Lung (tissue), 11 donors: ENCODE measurements at regions not wholly inside any gene's neighbourhood (a gene's known extent, or its start where the extent isn't known, plus 50 kb on each side); places are given as distances from the start of the nearest gene placed in this dataset.

Experiments used
- ATAC-seq: fragments of 200-7000 bp; cut with Tn5 transposase; one replicate; pipeline ENCODE4 v1.9.1; 2020; ENCODE audit warnings: moderate number of reproducible peaks; ENCODE audit not compliant: insufficient read depth, low FRiP score
- DNase-seq, 3 donors: peaks; one replicate each; pipeline ENCODE4 v3.0.0-alpha.2; 2013 to 2017
- H3K27ac ChIP-seq, 2 donors: one replicate each; pipeline ENCODE4 v1.5.1; 2013; ENCODE audit warnings: mild to moderate bottlenecking in 2 of 2, moderate library complexity in 2 of 2, control low read depth in 1 of 2, inconsistent platforms in 1 of 2, low read depth in 1 of 2, low read length in 1 of 2
- H3K27me3 ChIP-seq, 3 donors: one replicate each; pipeline ENCODE4 v1.5.1; 2013; ENCODE audit warnings: low read length in 2 of 3; ENCODE audit not compliant: control insufficient read depth in 3 of 3, insufficient read depth in 3 of 3
- H3K36me3 ChIP-seq, 4 donors: one replicate each; pipeline ENCODE4 v1.5.1; 2013; ENCODE audit warnings: low read length in 4 of 4, mild to moderate bottlenecking in 1 of 4, moderate library complexity in 1 of 4; ENCODE audit not compliant: control insufficient read depth in 4 of 4, insufficient read depth in 4 of 4
- H3K4me1 ChIP-seq, 5 donors: one replicate each; pipeline ENCODE4 v1.5.1; 2013; ENCODE audit warnings: low read length in 5 of 5, mild to moderate bottlenecking in 2 of 5, moderate library complexity in 1 of 5; ENCODE audit not compliant: control insufficient read depth in 5 of 5, insufficient read depth in 5 of 5
- H3K4me3 ChIP-seq: one replicate; pipeline ENCODE4 v1.5.1; 2013; ENCODE audit warnings: mild to moderate bottlenecking, control low read depth, moderate library complexity
- H3K9ac ChIP-seq, 2 donors: one replicate each; pipeline ENCODE4 v1.5.1; 2013; ENCODE audit warnings: low read length in 2 of 2, control low read depth in 1 of 2; ENCODE audit not compliant: insufficient read depth in 1 of 2
- H3K9me3 ChIP-seq, 4 donors: one replicate each; pipeline ENCODE4 v1.5.1; 2013; ENCODE audit warnings: low read length in 3 of 4, mild to moderate bottlenecking in 1 of 4, moderate library complexity in 1 of 4; ENCODE audit not compliant: control insufficient read depth in 4 of 4, insufficient read depth in 3 of 4
- WGBS, 2 donors: extraction: QIAGEN DNeasy Blood & Tissue Kit; methylation state at CpG; one replicate each; pipeline ENCODE4 v1.1.7; 2013; 5-methylcytosine and 5-hydroxymethylcytosine counted together
- TF ChIP-seq, protein P1 (sequence below): IDR thresholded peaks from 2 replicates; pipeline ENCODE4 v1.5.1; 2012; ENCODE audit warnings: mild to moderate bottlenecking; ENCODE audit errors: control extremely low read depth, extremely low read depth
- donor health status: control.
- donor health status: control.
- donor health status: Bipolar disorder and iron deficiency.
- donor health status: healthy.
- donor health status: DM: yes; HTN: yes; CAD: no.

DNA sequence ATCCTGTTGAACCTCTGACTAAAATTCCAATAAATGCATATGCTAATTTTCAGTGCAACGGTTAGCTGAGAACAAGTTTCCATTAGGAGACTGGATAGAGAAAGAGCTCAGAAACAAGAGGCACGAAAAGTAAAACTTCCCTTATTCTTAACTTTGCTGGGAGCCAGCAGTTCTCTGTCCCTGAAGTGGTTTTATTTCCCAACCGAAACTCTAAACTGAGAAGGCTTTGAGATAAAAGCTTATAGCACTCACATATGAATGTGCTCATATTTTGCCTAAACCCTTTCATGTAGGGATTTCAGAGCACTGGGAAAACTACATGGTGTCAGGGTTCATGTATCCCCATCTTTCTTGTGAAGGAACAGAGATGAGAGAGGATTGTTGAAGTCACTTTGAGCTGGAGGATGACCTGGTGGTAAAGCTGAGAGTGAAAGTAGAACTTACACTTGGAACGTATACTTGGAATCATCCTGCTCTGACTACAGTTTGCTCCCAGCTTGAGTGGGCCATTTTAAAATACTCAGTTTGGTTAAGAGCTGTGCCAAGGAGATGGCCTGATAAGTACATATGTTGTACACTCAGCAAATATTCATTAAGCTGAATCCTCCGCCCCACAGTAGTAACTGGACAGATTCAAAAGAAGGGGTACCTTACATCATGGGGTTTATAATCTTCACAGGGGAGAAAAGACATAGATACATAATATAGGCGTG, 324.2 kb upstream of the CNR1 start:
- no peak overlapping the region for H3K27ac ChIP-seq
- no peak overlapping the region for H3K4me3 ChIP-seq
- no peaks in the 10 kb centered on the region for H3K36me3 ChIP-seq
- no peaks in the 10 kb centered on the region for H3K27me3 ChIP-seq
- 62 to 79% methylated on average over 6 of the region's 6 CpGs for WGBS, 2 donors
- TF ChIP-seq, protein P1, sequence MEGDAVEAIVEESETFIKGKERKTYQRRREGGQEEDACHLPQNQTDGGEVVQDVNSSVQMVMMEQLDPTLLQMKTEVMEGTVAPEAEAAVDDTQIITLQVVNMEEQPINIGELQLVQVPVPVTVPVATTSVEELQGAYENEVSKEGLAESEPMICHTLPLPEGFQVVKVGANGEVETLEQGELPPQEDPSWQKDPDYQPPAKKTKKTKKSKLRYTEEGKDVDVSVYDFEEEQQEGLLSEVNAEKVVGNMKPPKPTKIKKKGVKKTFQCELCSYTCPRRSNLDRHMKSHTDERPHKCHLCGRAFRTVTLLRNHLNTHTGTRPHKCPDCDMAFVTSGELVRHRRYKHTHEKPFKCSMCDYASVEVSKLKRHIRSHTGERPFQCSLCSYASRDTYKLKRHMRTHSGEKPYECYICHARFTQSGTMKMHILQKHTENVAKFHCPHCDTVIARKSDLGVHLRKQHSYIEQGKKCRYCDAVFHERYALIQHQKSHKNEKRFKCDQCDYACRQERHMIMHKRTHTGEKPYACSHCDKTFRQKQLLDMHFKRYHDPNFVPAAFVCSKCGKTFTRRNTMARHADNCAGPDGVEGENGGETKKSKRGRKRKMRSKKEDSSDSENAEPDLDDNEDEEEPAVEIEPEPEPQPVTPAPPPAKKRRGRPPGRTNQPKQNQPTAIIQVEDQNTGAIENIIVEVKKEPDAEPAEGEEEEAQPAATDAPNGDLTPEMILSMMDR: no peak
- DNase-seq (peak in 2 of 3 donors; percentile 4 to 29), ATAC-seq (no peak)
- H3K9me3 ChIP-seq: peaks cover 0 to 1% (median 0%) of the 10 kb centered on the region in 4 donors
- no peaks in the 10 kb centered on the region for H3K4me1 ChIP-seq
- no peak overlapping the region for H3K9ac ChIP-seq

DNA sequence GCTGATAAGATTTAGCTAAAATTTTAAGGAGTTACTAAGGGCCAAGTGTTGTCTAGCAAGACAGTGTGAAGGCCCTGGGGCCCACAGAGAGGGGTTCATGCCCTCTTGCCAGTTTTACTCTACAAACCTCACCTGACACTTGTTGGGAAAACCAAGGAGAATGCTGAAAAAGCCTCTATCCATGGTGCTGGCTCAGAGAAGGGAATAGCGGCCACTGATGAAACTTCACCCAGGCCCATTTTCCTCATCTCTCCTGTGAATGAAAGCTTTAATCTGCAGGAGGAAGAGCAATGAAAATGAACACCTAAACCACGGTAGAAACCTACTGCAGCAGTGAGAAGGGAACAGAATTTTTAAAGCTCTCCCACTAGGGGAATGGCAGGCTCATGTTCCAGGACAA, 317.3 kb upstream of the CNR1 start:
- TF ChIP-seq, protein P1: no peak
- Histone ChIP-seq H3K27ac (no peak overlapping the region), H3K27me3 (no peaks in the 10 kb centered on the region), H3K36me3 (no peaks in the 10 kb centered on the region), H3K4me1 (no peaks in the 10 kb centered on the region), H3K9me3 (peaks cover 0 to 8% (median 2%) of the 10 kb centered on the region in 4 donors), H3K9ac (no peak overlapping the region), H3K4me3 (no peak overlapping the region)
- ATAC-seq (no peak), DNase-seq (peak in 1 of 3 donors; percentile 1)
- 81 to 89% methylated on average over 2 of the region's 2 CpGs for WGBS, 2 donors

DNA sequence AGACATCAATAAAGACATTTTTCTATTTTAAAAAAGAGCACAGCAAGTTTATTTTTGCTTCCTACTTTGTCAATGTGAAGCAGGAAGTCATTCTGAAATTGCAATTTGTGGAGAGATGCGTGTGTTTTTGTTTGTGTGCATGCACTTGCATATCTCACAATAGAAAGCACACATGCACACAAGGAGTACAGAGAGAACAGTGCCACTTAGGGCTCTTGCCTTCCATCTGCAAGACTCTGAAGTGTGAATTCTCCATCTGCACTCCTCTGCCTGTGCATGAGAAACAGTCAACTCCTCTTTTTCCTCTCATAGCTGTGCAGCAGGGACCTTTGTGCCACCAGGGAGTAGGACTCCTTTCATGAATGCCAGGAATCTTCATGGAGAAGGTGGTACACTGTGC, 316.3 kb upstream of the CNR1 start:
- H3K27me3 ChIP-seq: no peaks in the 10 kb centered on the region
- no peaks in the 10 kb centered on the region for H3K4me1 ChIP-seq
- H3K27ac ChIP-seq: no peak overlapping the region
- no peak overlapping the region for H3K9ac ChIP-seq
- no peak overlapping the region for H3K4me3 ChIP-seq
- TF ChIP-seq, protein P1: no peak
- H3K9me3 ChIP-seq: peaks cover 0 to 8% (median 3%) of the 10 kb centered on the region in 4 donors
- DNase-seq: no peak
- no peaks in the 10 kb centered on the region for H3K36me3 ChIP-seq
- no peak for ATAC-seq
- 52 to 62% methylated on average over 1 of the region's 1 CpG for WGBS, 2 donors

DNA sequence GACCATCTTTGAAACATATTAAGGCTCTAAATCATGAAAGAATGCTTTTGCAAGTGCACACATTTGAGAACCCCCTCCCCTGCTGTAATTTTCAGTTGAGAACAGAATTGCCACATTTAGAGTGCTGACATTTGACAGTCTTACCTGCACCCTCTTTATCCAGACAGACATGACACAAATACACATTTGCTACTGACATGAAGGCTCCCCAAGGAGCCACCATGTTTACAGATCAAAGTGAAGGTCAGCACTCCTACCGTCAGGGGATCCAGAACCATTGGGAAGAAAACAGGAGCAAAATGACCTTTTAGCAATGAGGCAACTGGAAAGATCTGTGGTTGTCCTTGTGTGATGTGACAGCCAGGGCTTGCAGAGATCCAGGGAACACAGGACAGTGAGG, 315.4 kb upstream of the CNR1 start:
- H3K9me3 ChIP-seq: peaks cover 0 to 8% (median 5%) of the 10 kb centered on the region in 4 donors
- no peak overlapping the region for H3K4me3 ChIP-seq
- H3K36me3 ChIP-seq: no peaks in the 10 kb centered on the region
- H3K27ac ChIP-seq: no peak overlapping the region
- WGBS, 2 donors: 60 to 69% methylated on average over 1 of the region's 1 CpG
- no peaks in the 10 kb centered on the region for H3K27me3 ChIP-seq
- TF ChIP-seq, protein P1: no peak
- ATAC-seq: no peak
- no peaks in the 10 kb centered on the region for H3K4me1 ChIP-seq
- DNase-seq: no peak
- H3K9ac ChIP-seq: no peak overlapping the region
